Amniotic epithelial cell (primary cell): ENCODE measurements at regions not wholly inside any gene's neighbourhood (a gene's known extent, or its start where the extent isn't known, plus 50 kb on each side); places are given as distances from the start of the nearest gene placed in this dataset.
"Not testable (repeated sequence)": the region's sequence is repeated elsewhere in the genome, so short reads cannot be mapped to it uniquely, and the experiment has no call there.

ENCODE experiments used
- DNase-seq: peaks from one replicate; pipeline ENCODE4 v3.0.0-alpha.2; 2010; ENCODE audit warnings: low read depth

- no peak for DNase-seq
Measured at GRCh38 chr3:118557513-118557912, 477.1 kb downstream of the IGSF11 start.

DNA sequence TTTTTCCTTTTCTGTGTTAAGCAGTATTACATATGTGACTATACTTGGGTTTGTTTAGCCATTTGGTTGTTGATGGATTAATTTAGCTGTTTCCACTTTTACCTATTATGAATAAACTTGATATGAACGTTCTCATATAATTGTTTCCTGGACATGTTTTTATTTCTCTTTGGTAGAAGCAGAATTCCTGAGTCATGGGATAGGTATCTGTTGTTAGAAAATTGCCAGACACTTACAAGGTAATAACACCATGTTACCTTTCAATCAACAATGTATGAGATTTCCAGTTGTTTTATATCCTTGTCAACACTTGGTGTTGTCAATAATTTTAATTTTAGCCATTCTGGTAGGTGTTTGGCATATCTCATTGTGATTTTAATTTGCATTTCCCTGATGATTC, 475.4 kb downstream of the IGSF11 start:
- DNase-seq, result no peak

DNA sequence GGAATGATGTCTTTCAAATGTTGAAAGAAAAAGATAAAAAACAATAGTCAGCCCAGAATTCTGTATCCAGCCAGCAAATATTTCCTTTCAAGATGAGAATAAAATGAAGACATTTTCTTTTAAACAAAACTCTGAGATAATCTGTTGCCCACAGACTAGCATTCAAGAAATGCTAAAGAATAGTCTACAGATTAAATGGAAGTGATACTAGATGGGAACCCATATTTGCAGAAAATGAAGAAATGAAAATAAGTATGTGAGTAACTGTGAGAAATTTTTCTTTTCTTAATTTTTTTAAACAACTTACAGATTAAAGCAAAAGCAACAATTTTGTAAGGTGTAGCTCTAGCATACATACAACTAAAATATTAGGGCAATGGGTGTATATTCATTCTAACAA, 469.8 kb downstream of the IGSF11 start:
- DNase-seq, result no peak

- no peak for DNase-seq
Measured at GRCh38 chr3:118573912-118574311, 460.7 kb downstream of the IGSF11 start.

DNA sequence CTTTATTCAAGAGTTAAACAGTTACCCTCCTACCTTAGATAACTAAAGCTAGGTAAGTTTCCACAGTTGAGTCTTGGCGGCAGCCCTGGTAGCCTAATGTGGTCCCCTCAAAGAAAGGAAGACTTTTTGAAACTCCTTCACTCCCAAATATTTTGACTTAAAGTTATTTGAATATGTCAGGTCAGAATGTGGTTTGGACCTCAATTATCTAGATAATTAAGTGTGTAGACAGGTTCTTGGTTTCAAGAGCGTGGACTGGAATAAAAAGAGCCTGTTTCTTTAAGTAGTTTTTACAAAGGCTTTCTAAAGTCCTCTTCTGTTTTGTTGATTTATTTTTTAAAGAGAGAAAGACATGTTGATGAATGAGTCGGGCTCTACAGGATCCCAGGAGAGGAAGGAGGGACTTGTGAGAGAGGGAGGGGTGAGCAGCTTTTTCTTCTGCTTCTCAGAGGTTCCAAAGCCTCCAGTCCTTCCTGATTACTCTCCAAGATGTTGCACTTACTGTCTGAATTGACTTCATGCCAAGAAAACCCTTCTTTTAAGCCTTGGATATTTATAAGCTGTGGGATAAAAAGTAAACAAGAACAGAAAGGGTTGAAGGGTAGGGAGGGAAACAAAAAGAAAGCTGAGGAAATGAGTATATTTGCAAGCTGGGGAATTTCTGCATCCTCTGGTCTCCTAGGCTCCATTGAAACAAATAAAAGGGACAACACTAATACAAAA, 457.4 kb downstream of the IGSF11 start:
- no peak for DNase-seq

- no peak for DNase-seq
Measured at GRCh38 chr3:118578559-118578958, 456.1 kb downstream of the IGSF11 start.

DNA sequence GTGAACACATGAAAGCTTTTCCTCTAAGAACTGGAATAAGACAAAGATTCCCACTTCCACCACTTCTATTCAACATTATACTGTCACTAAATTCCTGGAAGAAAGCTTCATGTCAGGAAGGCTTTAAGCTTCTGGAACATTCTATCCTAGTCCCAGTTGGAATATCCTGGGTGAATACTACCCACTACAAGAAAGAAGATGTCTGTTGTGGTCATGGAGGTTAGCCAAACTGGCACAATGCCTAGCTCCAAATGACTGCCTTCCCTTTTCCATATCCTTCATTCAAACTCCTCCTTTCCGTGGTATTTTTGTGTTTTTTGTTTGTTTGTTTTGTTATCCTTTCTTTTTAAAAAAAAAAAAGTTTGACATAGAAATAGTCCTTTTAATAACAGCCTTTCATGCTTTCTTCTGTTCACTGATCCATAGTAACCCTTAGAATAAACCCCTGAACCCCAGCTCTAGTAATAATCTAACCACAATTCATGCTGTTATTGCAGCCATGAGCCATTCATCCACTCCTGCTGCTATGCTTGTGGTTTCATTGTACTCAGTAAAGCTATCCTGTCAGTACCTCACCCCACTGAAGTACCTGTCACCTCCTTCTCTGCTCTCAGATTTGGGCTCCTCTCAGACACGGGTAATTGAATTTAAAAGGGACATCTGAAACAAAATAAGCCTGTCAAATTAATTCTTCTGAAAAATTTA, 447.5 kb downstream of the IGSF11 start:
- DNase-seq, result no peak

DNA sequence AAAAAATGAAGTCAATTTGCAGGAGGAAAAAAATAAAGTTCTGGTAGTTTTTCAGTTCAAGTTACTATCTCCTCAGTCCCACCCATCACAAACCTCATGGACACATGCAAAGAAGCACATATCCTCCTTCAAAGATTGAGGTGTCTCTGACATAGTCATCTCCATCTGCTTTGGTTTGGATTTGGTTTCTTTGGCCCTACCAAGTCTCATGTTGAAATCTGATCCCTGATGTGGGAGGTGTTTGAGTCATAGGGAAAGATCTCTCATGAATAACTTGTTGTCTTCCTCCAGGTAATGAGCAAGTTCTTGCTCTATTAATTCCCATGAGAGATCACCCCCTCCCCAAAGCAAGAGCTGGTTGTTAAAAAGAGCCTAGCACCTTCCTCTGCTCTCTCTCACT, 446.8 kb downstream of the IGSF11 start:
- no peak for DNase-seq

DNA sequence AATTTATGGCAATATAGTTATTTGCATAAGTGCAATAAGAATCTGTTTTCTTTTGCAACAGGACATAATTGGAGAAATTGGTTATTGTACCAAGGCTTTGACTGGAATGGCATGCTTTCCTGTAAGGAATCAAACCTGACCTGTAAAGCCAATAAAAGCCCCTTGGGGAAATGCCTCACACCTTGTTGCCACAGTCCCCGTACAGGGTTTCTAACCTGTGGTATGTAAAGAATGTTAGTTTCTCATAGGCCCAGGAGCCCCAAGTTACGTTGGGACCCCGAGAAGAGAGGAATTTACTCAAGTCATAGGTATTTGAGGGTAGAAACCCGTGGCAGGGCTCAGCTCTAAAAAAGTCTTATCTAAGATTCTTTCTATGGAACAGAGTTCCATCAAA, 441.4 kb downstream of the IGSF11 start:
- no peak for DNase-seq

DNA sequence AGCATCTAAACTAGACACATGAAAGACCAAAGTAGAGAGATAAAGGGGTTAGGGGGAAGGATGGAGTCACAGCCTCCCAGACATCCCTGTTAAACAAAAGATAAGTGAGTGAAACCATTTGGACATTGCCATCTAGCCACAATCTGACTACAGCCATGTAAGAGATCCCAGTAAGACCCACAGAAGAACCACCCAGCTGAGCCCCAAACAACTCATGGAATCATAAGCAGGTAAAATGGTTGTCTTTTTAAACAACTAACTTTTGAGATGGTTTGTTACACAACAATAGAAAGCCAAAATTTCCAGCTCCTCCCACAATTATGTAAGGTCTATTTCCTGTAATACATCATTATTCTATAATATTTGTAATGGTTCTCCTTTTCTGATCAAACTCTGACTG, 437.5 kb downstream of the IGSF11 start:
- no peak for DNase-seq

DNA sequence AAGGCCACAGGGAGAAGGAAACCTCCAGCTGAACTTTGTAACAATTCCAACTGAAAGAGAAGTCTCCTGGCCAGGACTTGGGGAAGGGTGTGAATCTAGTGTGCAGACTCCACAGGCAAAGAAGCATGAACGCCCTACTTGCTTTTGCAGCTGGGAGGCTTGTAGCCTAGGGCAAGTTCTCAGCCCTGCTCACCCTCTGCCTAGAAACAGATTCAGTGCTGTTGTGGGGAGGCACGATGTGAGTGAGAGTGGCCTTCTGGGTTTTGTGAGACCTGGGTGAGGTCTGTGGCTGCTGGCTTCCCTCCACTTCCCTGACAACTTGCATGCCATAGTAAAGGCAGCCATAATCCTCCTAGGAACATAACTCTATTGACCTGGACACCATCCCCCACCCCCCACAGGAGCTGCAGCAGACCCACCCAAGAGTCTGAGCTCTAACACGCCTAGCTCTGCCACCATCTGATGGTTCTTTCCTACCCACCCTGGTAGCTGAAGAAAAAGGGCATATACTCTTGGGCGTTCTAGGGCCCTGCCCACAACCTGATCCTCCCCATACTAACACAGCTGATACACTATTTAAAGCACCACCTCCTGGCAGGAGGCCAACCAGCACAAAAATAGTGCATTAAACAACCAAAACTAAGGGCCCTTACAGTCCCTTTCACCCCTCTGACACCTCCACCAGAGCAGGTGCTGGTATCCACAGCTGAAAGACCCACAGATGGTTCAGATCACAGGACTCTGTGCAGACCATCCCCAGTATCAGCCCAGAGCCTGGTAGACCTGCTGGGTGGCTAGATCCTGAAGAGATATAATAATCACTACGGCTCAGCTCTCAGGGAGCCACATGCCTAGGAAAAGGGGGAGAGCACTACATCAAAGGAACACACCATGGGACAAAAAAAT, 426.5 kb downstream of the IGSF11 start:
- no peak for DNase-seq

GRCh38 chr3:118618247-118619040, 416.2 kb downstream of the IGSF11 start:
- no peak for DNase-seq

- no peak for DNase-seq
Measured at GRCh38 chr3:118626453-118626852, 408.2 kb downstream of the IGSF11 start.

DNA sequence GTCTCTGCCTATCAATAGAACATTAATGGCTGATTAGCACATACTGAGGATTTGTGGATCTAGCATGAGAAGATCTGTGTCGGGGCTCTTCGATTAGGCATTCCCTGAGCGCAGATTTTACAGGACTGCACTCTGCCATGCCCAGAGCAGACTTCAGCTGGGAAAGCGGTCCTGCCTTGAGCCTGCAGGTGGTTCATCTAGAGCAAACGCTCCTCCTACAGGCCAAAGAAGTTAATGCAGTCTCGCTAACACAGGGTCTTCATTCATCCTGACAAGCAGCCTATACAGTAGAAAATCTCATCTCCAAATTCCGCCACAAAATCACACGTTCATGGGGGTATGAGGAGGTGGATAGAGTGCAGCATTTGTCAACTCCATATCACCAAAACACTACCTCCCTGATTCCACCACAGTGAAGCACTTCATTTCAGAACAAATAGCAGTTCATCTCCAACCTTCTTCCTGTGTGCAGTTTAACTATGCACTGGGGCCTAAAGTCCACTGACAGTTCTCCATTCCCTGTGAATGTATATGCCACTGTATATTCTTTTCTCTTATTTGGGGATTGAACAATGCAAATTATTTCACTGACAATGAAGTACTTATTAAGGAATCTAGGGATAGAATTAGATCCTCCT, 405.8 kb downstream of the IGSF11 start:
- DNase-seq, result peak; percentile 13

DNA sequence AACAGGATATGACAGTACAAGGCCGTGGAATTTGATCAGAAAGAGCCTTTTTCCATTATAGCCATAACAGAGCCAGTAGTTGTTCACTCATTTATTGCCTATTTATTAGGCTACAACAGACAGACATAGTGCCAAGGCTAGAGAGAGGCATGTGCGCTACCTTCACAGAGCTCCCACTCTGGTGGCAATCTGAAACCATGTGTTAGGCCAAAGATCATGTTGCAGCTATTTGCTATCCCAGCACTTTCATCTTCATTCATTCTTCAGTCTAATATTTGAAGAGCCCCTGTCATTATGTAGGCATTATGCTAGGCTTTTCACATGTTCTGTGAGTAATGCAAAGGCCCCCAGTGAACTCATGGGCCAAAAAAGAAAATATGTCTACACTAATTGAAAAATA, 404.8 kb downstream of the IGSF11 start:
- DNase-seq, result no peak

GRCh38 chr3:118635711-118636110, 398.9 kb downstream of the IGSF11 start:
- DNase-seq, result no peak

- no peak for DNase-seq
Measured at GRCh38 chr3:118636841-118637240, 397.8 kb downstream of the IGSF11 start.

DNA sequence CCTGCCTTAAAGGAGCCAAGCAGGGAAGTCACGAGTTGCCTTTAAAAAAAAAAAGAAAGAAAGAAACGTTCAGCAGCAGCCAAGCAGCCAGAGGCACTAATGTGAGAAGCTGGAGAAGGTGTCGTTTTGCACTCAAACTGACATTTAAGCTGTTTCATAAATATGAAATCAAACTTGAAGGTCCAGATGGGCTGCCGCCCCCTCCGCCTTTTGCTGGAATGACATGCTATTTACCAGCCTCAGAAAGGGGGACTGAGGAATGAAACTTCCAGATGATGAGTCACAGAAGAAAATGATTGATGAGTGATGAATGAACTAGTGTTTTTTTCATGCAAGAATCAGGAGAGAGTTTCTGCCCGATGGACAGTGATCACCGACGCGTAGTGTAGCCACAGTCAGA, 396.8 kb downstream of the IGSF11 start:
- no peak for DNase-seq

DNA sequence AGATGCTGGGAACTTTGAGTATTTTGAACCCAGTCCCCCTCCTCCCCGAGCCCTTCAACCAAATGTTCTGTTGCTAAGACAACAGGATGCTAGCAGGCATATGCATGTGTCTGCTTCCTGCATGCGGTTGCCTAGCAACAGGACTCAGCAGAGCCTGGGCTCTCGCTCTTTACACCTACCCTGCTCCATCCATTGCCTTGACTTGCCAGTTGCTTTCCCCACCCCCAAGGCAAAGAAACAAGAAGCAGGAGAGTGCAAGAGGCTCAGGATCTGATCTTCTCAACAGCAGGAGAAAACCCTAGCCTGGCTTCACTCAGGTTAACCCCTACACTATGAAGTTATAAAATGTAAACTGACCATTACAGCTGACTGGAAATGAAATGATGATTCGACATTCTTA, 393.0 kb downstream of the IGSF11 start:
- no peak for DNase-seq

DNA sequence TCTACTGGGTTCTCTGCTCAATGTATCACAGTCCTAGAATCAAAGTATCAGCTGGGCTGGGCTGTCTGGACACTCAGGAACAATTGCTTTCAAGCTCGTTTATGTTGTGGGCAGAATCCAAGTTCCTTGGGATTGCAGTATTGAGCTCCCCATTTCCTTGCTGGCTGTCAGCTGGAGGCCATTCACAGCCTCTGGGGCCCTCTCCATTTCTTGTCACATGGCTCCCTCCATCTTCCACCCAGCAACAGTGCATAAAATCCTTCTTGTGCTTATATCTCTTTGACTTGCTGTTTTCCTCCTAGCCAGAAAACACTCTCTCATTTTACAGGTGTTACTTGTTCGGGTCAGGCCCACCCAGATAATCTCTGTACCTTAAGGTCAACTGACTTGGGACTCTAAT, 363.5 kb downstream of the IGSF11 start:
- DNase-seq, result no peak

- no peak for DNase-seq
Measured at GRCh38 chr3:118675305-118675704, 359.3 kb downstream of the IGSF11 start.

- not testable (repeated sequence) for DNase-seq
Measured at GRCh38 chr3:118678663-118679062, 356.0 kb downstream of the IGSF11 start.
